GM21390 (cell line): ENCODE measurements at regions not wholly inside any gene's neighbourhood (a gene's known extent, or its start where the extent isn't known, plus 50 kb on each side); places are given as distances from the start of the nearest gene placed in this dataset.
"Not testable (repeated sequence)": the region's sequence is repeated elsewhere in the genome, so short reads cannot be mapped to it uniquely, and the experiment has no call there.

Experiments
- ATAC-seq: cut with Tn5 transposase; IDR thresholded peaks from one replicate; pipeline ENCODE4 v1.9.1; 2021; ENCODE audit not compliant: unreplicated experiment

DNA sequence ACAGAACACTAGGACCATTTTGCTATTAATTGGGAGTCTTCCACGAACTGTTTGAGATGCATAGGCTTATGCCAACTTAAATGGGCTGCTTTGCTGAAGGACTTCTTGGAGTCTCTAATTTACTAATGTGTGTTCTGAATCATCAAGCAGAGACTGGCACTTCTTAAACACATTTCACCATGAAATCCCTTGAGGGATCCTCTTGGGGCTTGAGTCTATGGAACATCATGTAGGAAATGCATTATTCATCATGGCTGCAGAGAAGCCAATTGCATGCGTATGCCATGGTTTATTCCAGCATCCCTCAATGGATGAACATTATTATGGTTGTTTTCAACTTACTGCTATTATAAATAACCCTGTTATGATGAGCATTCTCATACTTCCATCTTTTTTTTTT lies 73.4 kb downstream of the FGD2 start:
- no peak for ATAC-seq

DNA sequence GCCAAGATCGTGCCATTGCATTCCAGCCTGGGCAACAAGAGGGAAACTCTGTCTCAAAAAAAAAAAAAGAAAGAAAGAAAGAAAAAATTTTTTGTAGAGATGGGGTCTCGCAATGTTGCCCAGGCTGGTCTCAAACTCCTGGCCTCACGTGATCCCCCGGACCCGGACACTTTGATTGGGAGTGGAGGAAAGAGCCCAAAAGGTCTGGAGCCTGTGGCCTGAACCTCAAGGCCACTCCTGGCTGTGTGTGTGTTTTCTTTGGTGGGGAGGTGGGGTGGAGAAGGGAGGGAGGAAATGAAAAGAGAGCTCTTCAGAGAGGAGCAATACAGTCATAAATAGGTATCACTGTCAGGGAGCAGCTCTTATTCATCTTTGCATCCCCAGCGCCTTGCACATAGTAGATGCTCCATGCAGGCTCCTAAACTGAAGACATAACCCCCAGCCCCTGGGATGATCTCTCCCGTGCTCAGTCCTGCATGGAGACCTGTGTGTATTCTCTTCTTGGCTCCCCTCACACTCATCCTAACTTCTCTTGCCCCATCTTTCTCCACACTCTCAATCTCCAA lies 75.7 kb downstream of the FGD2 start:
- no peak for ATAC-seq

DNA sequence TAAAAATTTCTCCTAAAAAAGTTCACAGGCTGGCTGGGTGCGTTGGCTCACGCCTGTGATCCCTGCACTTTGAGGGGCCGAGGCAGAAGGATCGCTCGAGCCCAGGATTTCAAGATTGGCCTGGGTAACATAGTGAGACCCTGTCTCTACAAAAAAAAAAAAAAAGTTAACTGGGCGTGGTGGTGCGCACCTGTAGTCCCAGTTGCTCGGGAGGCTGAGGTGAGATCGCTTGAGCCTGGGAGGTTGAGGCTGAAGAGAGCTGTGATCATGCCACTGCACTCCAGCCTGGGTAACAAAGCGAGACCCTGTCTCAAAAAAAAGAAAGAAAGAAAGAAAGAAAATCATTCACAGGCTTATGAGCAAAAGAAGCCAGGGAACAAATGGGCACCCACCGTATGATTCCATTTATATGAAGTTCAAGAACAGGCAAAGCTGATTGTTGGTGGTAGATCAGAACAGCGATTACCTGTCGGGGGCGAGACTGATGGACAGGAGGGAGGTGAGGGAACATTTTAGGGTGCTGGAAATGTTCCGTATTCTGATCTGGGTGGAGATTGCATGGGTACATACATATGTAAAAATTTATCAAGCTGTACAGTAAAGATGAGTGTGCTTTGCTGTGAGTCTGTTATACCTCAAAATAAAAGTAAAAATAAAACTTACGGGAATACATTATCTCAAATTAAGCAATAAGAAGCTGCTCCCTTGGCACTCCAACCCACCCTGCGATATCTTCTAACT lies 77.1 kb downstream of the FGD2 start:
- no peak for ATAC-seq

DNA sequence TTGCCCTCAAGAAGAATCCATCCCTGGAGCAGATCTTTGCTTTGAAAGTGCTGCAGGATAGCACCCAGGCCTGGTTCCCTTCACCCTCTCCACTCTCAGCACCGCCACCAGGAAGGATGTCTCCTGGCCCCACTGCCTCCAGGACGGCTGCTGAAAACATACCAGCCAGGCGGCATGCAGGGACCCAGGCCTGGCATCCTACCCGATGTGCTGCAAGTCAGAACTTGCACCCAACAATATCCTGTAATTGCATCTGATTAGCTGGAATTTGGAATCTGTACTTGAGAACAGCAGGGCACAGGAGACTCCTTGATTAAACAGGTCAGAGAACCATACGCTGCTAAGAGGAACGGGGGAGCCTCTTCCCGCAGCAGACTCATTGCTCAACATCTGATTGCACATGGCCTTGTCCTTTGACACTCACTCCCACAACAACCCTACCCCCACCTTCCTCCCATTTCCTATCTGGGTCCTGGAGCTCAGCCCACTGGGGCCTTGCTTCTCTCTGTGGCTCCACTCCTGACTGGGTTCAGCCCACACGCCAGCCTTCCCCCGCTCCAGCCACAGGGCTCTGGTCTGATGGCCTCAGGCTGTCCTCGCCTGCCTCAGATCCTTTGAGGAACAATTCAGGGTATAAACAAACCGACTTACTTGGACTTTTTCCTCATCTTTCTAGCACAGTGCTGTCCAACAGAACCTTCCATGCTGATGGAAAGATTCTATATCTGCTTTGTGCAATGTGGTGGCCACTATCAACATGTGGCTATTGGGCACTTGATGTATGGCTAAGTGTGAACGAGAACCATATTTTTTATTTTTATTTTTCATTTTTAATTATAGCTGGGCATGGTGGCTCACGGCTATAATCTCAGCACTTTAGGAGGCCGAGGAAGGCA lies 78.0 kb downstream of the FGD2 start:
- no peak for ATAC-seq

GRCh38 chr6:37084665-37085064 lies 79.2 kb downstream of the FGD2 start:
- not testable (repeated sequence) for ATAC-seq

DNA sequence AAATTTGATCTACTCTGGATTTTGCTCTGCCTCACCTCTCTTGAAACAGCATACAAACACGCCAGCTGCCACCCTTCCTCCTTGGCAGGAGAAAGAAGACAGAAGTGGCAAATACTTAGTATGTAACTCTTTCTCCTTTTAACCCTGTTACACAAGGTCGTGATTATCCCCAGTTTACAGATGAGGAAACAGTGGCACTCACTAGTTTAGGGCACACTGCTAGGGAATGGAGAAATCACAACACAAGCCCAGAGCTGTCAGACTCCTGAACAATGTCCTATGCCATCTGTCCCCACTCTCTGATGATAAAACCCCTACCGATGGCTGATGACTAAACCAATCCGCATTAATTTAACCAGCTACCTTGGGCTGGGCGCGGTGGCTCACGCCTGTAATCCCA lies 79.7 kb downstream of the FGD2 start:
- no peak for ATAC-seq

DNA sequence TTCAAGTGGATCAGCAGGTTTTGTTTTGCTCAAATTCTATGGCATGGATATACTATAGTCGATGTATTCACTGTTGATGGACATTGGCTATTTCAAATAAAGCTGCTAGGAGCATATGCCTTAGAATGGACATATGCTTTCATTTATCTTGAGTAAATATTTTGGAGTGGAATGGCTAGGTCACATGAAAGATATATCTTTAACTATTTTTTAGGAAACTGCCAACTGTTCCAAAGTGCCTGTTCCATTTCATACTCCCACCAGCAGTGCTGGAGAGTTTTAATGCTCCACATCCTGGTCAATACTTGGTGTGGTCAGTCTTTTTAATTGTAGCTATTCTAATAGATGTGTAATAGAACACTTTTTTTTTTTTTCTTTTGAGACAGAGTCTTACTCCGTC lies 81.1 kb upstream of the PIM1 start:
- no peak for ATAC-seq

DNA sequence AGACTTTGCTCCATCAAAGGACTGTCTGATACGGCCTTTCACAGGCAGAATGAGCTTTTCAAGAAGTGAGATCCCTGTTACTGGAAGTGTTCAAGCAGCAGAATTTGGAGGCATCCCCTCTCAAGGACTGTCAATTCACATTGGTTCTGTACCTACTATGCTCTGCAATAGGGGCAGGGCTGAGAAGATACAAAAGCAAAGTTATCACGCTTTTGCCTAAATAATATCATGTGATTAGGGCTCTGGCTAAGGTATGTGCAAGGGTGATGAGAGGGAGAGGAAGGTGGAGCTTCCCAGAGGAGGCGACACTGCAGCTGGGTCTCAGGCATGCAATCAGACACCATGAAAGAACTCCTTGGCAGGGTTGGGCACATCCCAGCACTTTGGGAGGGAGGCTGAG lies 80.2 kb upstream of the PIM1 start:
- ATAC-seq: no peak

GRCh38 chr6:37091104-37091503 lies 78.8 kb upstream of the PIM1 start:
- ATAC-seq: not testable (repeated sequence)

- not testable (repeated sequence) for ATAC-seq
These were observed 78.4 kb upstream of the PIM1 start for GRCh38 chr6:37091586-37091985.

DNA sequence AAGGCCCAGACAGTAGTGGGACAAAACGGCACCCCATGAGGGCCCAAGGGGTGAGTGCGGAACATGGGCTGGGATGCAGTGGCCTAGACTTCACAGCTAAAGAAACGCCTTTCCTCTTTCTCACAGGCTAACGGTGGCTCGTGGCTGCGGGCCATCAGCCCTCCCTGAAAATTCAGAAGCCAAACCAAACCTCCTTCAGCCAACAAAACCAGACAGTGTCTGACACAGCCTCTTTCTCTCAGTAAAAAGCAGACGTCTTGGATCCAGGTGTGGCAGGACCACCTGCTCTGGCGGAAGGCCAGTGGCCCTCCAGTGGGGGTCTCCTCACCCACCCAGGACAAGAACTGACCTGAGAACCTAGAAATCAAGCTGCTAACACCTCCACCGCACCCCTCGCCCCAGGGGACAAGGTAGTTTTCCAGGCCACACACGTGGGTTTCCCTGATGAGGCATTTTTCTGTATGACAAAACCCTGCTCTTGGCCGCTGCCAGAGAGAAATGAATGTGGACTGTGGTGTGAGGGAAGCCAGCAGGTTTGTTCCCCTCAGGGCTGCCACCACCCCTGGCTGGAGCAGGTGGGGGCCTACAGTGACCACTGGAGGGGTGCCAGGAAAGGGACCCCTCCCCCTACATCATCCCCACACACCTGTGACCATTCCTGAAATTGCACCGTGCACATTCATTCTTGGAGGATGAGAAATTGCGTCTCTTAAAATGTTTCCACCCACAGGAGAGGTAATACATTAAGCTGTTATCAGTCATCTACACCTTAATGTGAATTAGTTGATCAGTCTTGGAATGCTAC lies 76.8 kb upstream of the PIM1 start:
- no peak for ATAC-seq

DNA sequence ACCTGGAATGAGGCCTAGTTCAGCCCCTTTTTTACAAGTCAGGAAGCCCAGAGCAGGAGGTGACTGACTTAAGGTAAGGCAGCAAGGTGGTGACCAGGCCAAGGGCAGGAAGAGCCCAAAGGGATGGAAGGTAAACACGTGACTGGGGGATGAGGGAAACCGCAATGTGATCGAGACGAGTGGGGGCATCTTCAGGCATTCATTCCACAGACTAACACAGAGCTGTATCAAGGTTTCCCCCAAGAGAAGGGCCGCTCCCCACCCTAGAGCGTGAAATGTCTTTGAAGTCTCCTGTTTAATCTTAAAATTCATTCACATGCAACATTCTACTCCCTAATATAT lies 76.3 kb upstream of the PIM1 start:
- ATAC-seq: no peak

- no peak for ATAC-seq
These were observed 74.0 kb upstream of the PIM1 start for GRCh38 chr6:37095997-37096396.

DNA sequence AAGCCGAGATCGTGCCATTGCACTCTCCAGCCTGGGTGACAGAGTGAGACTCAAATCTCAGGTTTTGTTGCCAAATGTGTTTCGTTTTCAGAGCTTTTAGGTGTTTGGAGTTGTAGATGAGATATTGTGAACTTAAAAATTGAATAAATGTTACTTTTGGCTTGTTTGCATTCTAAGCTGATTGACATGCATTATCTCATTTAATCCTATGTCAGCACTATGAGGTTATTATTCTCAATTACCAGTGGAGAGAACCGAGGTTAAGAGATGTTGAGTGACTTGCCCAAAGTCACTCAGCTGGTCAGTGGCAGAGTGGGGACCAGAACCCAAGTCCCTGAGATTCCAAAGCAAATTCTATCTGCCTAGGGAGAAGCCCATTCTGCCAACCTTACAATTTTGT lies 72.6 kb upstream of the PIM1 start:
- ATAC-seq: no peak

- ATAC-seq: no peak
These were observed 70.5 kb upstream of the PIM1 start for GRCh38 chr6:37099442-37099841.

DNA sequence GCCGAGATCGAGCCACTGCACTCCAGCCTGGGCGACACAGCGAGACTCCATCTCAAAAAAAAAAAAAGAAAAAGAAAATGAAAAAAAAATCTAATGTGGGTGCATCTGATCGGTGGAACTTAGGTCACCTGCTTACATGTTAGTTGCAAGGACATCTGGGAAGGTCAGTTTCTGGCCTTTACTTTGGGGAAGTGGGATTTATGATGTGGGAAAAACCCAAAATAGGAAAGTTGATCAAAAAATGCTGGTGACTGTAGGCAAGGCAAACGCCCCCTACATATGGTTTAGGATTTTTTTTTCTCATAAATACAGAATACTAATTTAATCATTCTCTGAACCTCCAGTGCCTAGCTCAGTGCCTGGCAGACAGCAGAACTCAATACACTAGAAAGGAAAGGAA lies 69.2 kb upstream of the PIM1 start:
- ATAC-seq: no peak

- ATAC-seq: no peak
These were observed 68.0 kb upstream of the PIM1 start for GRCh38 chr6:37101991-37102298.

DNA sequence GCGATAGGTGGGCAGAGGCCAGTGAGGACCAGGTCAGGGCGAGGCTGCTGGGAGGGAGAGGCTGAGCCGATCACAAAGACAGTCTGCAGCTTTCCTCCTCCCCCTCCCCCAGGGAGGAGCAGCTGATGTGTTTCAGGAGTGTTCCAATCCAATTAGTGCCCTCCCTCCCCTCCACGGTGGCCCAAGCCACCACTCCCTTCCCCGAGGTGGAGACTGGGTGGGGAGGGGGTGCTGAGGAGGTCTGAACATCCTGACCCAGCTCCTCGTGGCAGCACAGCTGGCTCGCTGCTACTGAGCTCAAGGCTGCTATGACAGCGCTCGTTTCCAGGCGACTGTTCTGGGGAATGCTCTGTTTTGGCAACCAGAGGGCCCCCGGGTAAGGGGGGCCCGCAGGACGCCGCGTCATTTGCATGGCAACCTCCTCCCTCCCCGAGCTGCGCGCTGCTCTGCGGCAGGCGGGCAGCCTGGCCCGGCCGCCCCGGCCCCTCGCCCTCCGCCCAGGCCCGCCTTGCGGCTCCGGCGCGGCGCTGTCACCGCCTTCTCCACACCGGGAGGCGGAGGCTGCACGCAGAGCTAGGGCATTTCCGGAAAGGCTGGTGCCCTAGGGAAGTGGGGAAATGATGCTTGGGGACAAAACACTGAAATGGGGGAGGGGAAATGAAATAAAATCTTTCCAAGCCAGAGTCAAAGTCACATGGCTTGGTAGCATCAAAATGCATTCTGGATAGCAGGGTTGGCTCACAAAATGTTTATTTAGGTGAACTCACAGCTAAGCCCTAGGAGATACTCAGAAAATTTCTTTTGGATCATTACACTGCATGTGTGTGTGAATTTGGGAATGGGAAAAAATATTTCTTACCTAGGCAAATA lies 67.4 kb upstream of the PIM1 start:
- peak; percentile 78 for ATAC-seq

GRCh38 chr6:37103169-37104039 lies 66.5 kb upstream of the PIM1 start:
- no peak for ATAC-seq

- no peak for ATAC-seq
These were observed 65.2 kb upstream of the PIM1 start for GRCh38 chr6:37104824-37105147.
